Esophagus squamous epithelium (tissue), 5 donors: ENCODE measurements at regions not wholly inside any gene's neighbourhood (a gene's known extent, or its start where the extent isn't known, plus 50 kb on each side); places are given as distances from the start of the nearest gene placed in this dataset.

Experiments used
- DNase-seq: peaks from one replicate; lab custom pipeline; 2025; lab: John Stamatoyannopoulos, UW
- H3K27ac ChIP-seq, 4 donors: fragments of 200-600 bp; sonication (generic); one replicate each; pipeline ENCODE4 v1.5.1; 2016 to 2019; ENCODE audit warnings: mild to moderate bottlenecking in 1 of 4
- H3K27me3 ChIP-seq, 4 donors: fragments of 200-600 bp; sonication (generic); 1 replicate in 3 of 4; 2 replicates in 1 of 4; pipeline versions ENCODE4 v1.5.1 to v1.6.0; 2017 to 2021; ENCODE audit warnings: antibody characterized with exemption in 1 of 4
- H3K36me3 ChIP-seq, 3 donors: fragments of 200-600 bp; sonication (generic); one replicate each; pipeline ENCODE4 v1.5.1; 2016 to 2019
- H3K4me1 ChIP-seq, 3 donors: fragments of 200-600 bp; sonication (generic); one replicate each; pipeline ENCODE4 v1.5.1; 2017 to 2019
- H3K4me3 ChIP-seq, 4 donors: fragments of 200-600 bp; sonication (generic); 1 replicate in 3 of 4; 2 replicates in 1 of 4; pipeline ENCODE4 v1.5.1; 2016 to 2019; ENCODE audit warnings: mild to moderate bottlenecking in 2 of 4, moderate library complexity in 1 of 4
- H3K9me3 ChIP-seq, 3 donors: fragments of 200-600 bp; sonication (generic); one replicate each; pipeline ENCODE4 v1.5.1; 2016 to 2019
- CTCF ChIP-seq, 6 experiments: fragments of 450-650 bp in 4 of 6; fragments of 200-600 bp in 2 of 6; sonication (generic) in 2 of 6; IDR thresholded peaks; one replicate each; pipeline ENCODE4 v1.5.1; 2016 to 2019; ENCODE audit warnings: antibody characterized with exemption in 6 of 6, mild to moderate bottlenecking in 4 of 6, moderate library complexity in 4 of 6
- POLR2A ChIP-seq, 4 donors: fragments of 450-650 bp; IDR thresholded peaks; one replicate each; pipeline ENCODE4 v1.6.1; 2017; ENCODE audit warnings: antibody characterized with exemption in 4 of 4, mild to moderate bottlenecking in 4 of 4, moderate library complexity in 3 of 4
- WGBS, 2 donors: methylation state at CpG; one replicate each; pipeline ENCODE4 v1.1.5; 2018; 5-methylcytosine and 5-hydroxymethylcytosine counted together
- intact Hi-C: fragments of 100-400 bp; cut with DNase I; formaldehyde crosslinking; loops from one replicate; pipeline ENCODE4 v1.15.0; 2022
- donor health status: DM: yes; HTN: yes; CAD: no.

GRCh38 chr22:26778372-26778771, 121.0 kb downstream of the MIAT start:
- H3K27me3 ChIP-seq = no peaks in the 10 kb centered on the region
- peaks cover 0 to 4% (median 0%) of the 10 kb centered on the region in 3 donors for H3K9me3 ChIP-seq
- TF ChIP-seq CTCF (IDR thresholded peaks at IDR 0.05) (no peak), POLR2A (IDR thresholded peaks at IDR 0.05) (no peak)
- intact Hi-C loops = no loop called here
- H3K4me3 ChIP-seq = no peak overlapping the region
- peaks cover 0 to 93% (median 0%) of the 10 kb centered on the region in 3 donors for H3K36me3 ChIP-seq
- H3K4me1 ChIP-seq = no peaks in the 10 kb centered on the region
- H3K27ac ChIP-seq = no peak overlapping the region
- DNase-seq = no peak
- WGBS, 2 donors = 100% methylated on average over 1 of the region's 1 CpG; no CpG with 5 or more reads in 1 of the 2 donors

GRCh38 chr22:26779108-26779507, 121.7 kb downstream of the MIAT start:
- peaks cover 0 to 4% (median 0%) of the 10 kb centered on the region in 3 donors for H3K9me3 ChIP-seq
- peaks cover 0 to 96% (median 0%) of the 10 kb centered on the region in 3 donors for H3K36me3 ChIP-seq
- no peaks in the 10 kb centered on the region for H3K4me1 ChIP-seq
- no peak overlapping the region for H3K27ac ChIP-seq
- DNase-seq = no peak
- intact Hi-C loops = no loop called here
- WGBS, 2 donors = 89 to 94% methylated on average over 3 of the region's 3 CpGs
- TF ChIP-seq CTCF (IDR thresholded peaks at IDR 0.05) (no peak), POLR2A (IDR thresholded peaks at IDR 0.05) (no peak)
- H3K4me3 ChIP-seq = no peak overlapping the region
- H3K27me3 ChIP-seq = no peaks in the 10 kb centered on the region

GRCh38 chr22:26779929-26780328, 122.5 kb downstream of the MIAT start:
- Histone ChIP-seq H3K9me3 (peaks cover 0 to 4% (median 0%) of the 10 kb centered on the region in 3 donors), H3K4me3 (no peak overlapping the region), H3K4me1 (no peaks in the 10 kb centered on the region), H3K27ac (no peak overlapping the region), H3K27me3 (no peaks in the 10 kb centered on the region), H3K36me3 (peaks cover 0 to 93% (median 5%) of the 10 kb centered on the region in 3 donors)
- no peak for DNase-seq
- no peak for TF ChIP-seq CTCF (IDR thresholded peaks at IDR 0.05)
- TF ChIP-seq POLR2A (IDR thresholded peaks at IDR 0.05) = no peak
- intact Hi-C loops = no loop called here
- 95 to 100% methylated on average over 2 to 3 of the region's 3 CpGs for WGBS, 2 donors

DNA sequence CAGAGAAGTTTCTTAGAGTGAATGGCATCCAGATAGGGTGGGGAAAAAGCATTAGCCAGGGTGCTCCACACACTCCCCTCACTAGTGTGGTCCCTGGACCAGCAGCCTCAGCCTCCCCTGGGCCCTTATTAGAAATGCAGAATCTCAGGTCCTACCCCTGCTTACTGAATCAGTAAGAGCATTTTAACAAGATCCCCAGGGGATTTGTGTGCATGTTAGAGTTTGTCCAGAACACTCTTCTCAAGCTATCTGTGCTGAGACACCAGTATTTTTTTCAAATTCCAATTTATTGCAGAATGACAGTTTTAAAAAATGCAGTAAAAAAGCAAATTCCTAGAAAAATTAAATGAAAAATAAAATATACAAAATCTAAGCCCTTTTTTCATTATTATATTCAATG, 123.1 kb downstream of the MIAT start:
- no peaks in the 10 kb centered on the region for H3K27me3 ChIP-seq
- H3K36me3 ChIP-seq = peaks cover 0 to 87% (median 5%) of the 10 kb centered on the region in 3 donors

GRCh38 chr22:26781062-26781461, 123.7 kb downstream of the MIAT start:
- Histone ChIP-seq H3K4me1 (no peaks in the 10 kb centered on the region), H3K4me3 (no peak overlapping the region), H3K9me3 (peaks cover 0 to 4% (median 0%) of the 10 kb centered on the region in 3 donors), H3K27ac (no peak overlapping the region), H3K36me3 (peaks cover 0 to 82% (median 5%) of the 10 kb centered on the region in 3 donors), H3K27me3 (no peaks in the 10 kb centered on the region)
- TF ChIP-seq POLR2A (IDR thresholded peaks at IDR 0.05) = no peak
- no peak for TF ChIP-seq CTCF (IDR thresholded peaks at IDR 0.05)
- 90% methylated on average over 2 of the region's 2 CpGs; no CpG with 5 or more reads in 1 of the 2 donors for WGBS, 2 donors
- intact Hi-C loops = no loop called here
- no peak for DNase-seq

More for the DNA sequence above, 123.1 kb downstream of the MIAT start:
- Histone ChIP-seq H3K9me3 (peaks cover 0 to 4% (median 0%) of the 10 kb centered on the region in 3 donors), H3K4me1 (no peaks in the 10 kb centered on the region), H3K27ac (no peak overlapping the region), H3K4me3 (no peak overlapping the region)
- DNase-seq = no peak
- intact Hi-C loops = no loop called here
- TF ChIP-seq CTCF (IDR thresholded peaks at IDR 0.05) (no peak), POLR2A (IDR thresholded peaks at IDR 0.05) (no peak)
